Fibroblast of skin of right biceps (primary cell): ENCODE measurements at regions not wholly inside any gene's neighbourhood (a gene's known extent, or its start where the extent isn't known, plus 50 kb on each side); places are given as distances from the start of the nearest gene placed in this dataset.

Experiments used
- DNase-seq: peaks from one replicate; pipeline ENCODE4 v3.0.0-alpha.2; 2013

GRCh38 chr2:181114021-181114420, 133.6 kb downstream of the UBE2E3 start:
- no peak for DNase-seq

- no peak for DNase-seq
Observed at GRCh38 chr2:181116261-181116660, 135.9 kb downstream of the UBE2E3 start.

GRCh38 chr2:181117206-181117925, 137.0 kb downstream of the UBE2E3 start:
- DNase-seq: no peak

- DNase-seq: peak; percentile 41
Observed at GRCh38 chr2:181120625-181121024, 140.2 kb downstream of the UBE2E3 start.

- no peak for DNase-seq
Observed at GRCh38 chr2:181121996-181122395, 141.6 kb downstream of the UBE2E3 start.

- DNase-seq: no peak
Observed at GRCh38 chr2:181122601-181123000, 142.2 kb downstream of the UBE2E3 start.

GRCh38 chr2:181123798-181124231, 143.4 kb downstream of the UBE2E3 start:
- DNase-seq: peak; percentile 67

- DNase-seq: peak; percentile 42
Observed at GRCh38 chr2:181124497-181124896, 144.1 kb downstream of the UBE2E3 start.

- no peak for DNase-seq
Observed at GRCh38 chr2:181125359-181125758, 145.0 kb downstream of the UBE2E3 start.

- no peak for DNase-seq
Observed at GRCh38 chr2:181126311-181126868, 146.0 kb downstream of the UBE2E3 start.

GRCh38 chr2:181128199-181128598, 147.8 kb downstream of the UBE2E3 start:
- DNase-seq: no peak

- no peak for DNase-seq
Observed at GRCh38 chr2:181129364-181130056, 149.1 kb downstream of the UBE2E3 start.

GRCh38 chr2:181130686-181131085, 150.3 kb downstream of the UBE2E3 start:
- DNase-seq: peak; percentile 15

- DNase-seq: no peak
Observed at GRCh38 chr2:181131584-181131983, 151.2 kb downstream of the UBE2E3 start.

- DNase-seq: peak; percentile 22
Observed at GRCh38 chr2:181138816-181139215, 158.4 kb downstream of the UBE2E3 start.

- DNase-seq: no peak
Observed at GRCh38 chr2:181139831-181140230, 159.4 kb downstream of the UBE2E3 start.

GRCh38 chr2:181140414-181140813, 160.0 kb downstream of the UBE2E3 start:
- peak; percentile 28 for DNase-seq

- DNase-seq: no peak
Observed at GRCh38 chr2:181140928-181141327, 160.5 kb downstream of the UBE2E3 start.

- no peak for DNase-seq
Observed at GRCh38 chr2:181141676-181142075, 161.3 kb downstream of the UBE2E3 start.

GRCh38 chr2:181142514-181142913, 162.1 kb downstream of the UBE2E3 start:
- DNase-seq: no peak

GRCh38 chr2:181143790-181144300, 163.4 kb downstream of the UBE2E3 start:
- no peak for DNase-seq

GRCh38 chr2:181145645-181146044, 165.2 kb downstream of the UBE2E3 start:
- no peak for DNase-seq

- DNase-seq: no peak
Observed at GRCh38 chr2:181146171-181146570, 165.8 kb downstream of the UBE2E3 start.

- DNase-seq: no peak
Observed at GRCh38 chr2:181149056-181149455, 168.7 kb downstream of the UBE2E3 start.
